HG03097 (cell line): ENCODE measurements at regions not wholly inside any gene's neighbourhood (a gene's known extent, or its start where the extent isn't known, plus 50 kb on each side); places are given as distances from the start of the nearest gene placed in this dataset.
"Not testable (repeated sequence)": the region's sequence is repeated elsewhere in the genome, so short reads cannot be mapped to it uniquely, and the experiment has no call there.

ENCODE experiments used
- ATAC-seq: cut with Tn5 transposase; IDR thresholded peaks from one replicate; pipeline ENCODE4 v1.9.1; 2021; ENCODE audit not compliant: unreplicated experiment, low FRiP score

GRCh38 chr10:4645836-4646235 is 180.2 kb upstream of the AKR1E2 start:
- no peak for ATAC-seq

DNA sequence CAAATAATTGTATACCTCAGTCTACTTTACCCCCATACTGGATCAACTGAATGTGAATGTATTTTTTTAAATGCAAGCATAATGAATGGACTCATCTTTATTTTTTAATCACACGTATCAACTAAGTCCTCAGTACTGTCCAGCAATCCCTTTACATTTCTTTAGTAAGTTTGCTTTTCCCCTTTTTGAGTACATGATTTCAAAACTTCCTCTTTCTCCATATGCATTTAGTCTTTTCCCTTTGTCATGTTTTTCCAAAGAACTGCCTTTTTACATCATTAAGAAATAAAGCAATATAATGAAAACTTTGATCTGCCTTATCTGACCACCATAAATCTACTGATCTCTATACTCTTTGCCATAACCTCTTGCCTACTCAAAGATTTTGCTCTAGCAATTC is 182.5 kb upstream of the AKR1E2 start:
- no peak for ATAC-seq

GRCh38 chr10:4639960-4640359 is 186.0 kb upstream of the AKR1E2 start:
- ATAC-seq, result no peak

- ATAC-seq, result no peak
Measured at GRCh38 chr10:4638099-4638498, 187.9 kb upstream of the AKR1E2 start.

GRCh38 chr10:4637657-4638056 is 188.3 kb upstream of the AKR1E2 start:
- ATAC-seq, result no peak

GRCh38 chr10:4635883-4636282 is 190.1 kb upstream of the AKR1E2 start:
- ATAC-seq, result no peak

DNA sequence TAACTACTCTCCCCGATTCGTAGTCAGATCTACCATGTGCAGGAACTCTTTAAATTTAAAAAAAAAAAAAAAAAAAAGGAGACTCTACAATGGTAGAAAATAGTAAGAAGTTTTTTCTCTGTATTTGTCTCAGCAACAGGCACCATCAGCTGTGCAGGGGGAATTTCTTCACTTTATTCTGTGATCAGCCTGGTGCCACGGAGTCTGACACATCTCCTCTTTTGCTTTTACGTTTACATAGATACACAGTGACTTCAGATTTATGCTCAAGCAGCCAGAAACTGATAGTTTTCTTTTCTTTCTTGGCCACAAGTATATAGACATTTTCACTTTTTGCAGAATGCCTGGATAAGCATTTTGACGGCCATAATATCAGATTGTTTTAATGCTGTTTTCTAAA is 190.6 kb upstream of the AKR1E2 start:
- ATAC-seq, result no peak

DNA sequence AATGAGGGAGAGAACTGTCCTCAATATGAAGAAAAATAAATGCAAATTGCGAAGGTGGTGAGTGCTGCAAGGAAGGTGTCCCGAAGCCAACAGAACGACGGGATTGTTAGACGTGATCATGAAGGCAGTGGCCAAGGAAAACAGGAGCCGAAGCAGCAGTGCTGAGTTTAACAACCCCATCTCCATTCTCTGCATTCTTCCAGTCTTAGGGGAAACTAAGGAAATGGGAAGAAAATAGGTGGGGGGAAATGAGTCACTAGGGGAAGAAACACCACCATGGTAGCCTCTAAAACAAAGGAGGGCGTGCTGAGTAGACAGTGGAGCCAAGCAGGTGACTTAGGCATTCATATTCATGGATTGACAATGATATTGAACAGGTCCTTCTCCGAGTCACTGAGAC is 192.2 kb upstream of the AKR1E2 start:
- no peak for ATAC-seq

DNA sequence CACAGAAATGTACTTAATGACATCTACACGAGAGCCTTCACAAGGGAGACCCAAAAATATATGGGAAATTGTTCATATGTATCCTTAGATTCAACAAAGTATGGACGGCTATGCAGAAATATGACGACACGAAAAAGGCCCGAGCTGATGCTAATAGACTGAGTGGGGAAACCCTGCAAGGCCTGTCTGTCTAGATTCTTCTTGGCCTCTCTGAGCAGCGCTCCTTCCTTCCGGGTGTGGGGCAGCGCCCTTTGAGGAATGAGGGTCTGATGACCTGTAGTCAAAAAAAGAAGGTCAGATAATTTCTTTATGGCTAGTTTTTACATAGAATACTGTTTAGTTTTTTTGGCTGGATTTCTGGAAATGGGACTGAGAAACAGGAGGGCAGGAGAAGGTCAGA is 192.8 kb upstream of the AKR1E2 start:
- no peak for ATAC-seq

DNA sequence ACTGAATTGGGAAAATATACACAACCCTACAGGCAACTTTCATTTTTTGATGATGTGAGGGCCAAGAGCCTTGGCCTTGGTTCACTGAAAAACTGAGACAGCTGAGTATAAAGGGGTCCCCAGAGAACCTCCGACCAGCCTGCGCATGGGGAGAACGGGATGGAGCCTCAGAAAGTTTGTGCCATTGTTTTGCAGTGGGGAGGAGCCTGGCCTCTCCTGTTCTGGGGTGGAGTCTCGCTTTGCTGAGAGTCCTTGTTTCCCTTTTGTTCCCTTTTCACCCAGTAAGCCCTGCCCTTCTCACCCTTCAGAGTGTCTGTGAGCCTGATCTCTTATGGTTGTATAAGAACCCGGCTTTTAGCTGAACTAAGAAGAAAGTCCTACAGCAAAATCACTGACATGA is 193.2 kb upstream of the AKR1E2 start:
- no peak for ATAC-seq

DNA sequence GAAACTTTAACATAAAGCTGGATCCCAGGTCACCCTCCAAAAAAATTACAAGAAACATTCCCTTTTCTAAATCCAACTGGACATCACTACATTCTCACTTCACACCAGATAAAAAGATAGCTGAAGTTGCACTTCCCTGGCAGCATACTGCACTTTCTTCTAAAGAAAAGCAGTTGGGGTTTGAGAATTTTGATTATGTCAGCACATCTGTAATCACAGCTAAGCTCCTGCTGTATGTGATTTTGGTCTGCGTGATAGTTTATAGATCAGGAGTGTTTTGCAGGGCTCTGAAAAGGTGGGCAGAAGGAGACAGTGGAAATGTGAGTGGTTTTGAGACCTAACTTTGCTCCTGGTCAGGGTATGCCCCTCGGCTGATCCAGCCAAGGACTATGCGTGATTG is 199.1 kb upstream of the AKR1E2 start:
- no peak for ATAC-seq

DNA sequence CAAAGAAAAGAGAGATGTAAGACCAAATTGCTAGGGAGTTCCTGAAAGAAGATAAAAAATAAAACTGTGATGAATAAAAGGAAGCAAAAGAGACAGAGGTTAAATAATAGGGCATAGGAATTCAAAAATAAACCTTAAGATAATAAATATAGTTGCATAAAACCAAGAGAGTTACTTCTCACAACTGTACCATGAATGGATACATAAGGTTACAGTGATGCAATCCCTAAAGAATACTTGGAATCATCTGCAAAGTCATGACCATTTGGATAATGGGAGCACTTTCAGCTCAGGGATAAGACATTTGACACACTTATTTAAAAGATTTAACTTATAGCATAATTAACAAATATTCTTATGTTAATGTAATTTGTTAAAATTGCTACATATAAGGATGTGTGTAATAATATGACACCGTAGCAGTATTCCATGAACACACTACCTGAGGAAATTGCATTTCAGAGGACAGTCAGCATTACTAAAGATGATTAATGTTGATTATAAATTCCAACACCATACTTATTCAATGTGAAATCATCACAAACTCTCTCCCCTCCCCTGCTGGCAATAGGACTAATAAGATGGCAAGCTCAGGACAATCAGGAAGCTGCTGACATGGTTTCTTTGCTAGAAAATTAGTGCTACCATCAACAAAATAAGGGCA is 202.1 kb upstream of the AKR1E2 start:
- no peak for ATAC-seq

DNA sequence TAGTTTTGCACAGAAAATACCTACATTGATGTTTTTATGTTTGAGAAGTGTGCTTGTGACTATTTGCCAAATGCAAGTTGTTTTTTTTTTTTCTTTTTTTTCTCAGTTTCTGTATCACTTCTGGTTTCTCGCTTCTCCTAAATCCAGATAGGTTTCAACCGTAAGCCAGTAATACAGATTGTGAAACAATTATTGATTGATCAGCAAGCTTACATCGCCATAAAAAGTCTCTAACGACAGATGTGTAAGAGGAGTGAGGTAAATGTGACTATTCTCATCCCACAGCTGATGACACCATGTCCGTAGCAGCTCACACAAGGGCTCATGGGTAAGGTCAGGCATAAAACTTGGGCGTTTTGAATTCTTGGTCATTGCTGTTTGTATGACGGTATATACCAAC is 202.8 kb upstream of the AKR1E2 start:
- ATAC-seq, result no peak

- ATAC-seq, result no peak
Measured at GRCh38 chr10:4622384-4622783, 203.6 kb upstream of the AKR1E2 start.

- ATAC-seq, result no peak
Measured at GRCh38 chr10:4617589-4617988, 208.4 kb upstream of the AKR1E2 start.

GRCh38 chr10:4615042-4615441 is 211.0 kb upstream of the AKR1E2 start:
- ATAC-seq, result no peak

DNA sequence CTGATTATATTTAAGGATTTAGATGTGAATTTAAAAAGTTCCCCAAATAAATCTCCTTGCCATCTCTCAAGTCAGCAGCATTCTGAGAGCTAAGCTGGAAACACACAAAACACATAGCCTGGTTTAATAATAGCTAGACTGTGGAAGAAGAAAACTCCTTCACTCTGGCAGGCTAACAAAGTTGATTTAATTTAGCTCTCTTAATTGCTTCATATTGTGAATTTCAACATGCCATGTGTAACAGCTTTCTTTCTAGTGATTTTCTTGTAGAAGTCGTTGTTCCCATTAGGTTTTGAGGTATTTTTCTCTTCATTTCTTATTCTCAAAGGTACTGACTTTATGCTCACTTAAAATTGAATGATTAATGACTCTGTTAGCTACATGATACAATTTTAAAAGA is 216.8 kb upstream of the AKR1E2 start:
- ATAC-seq, result no peak

DNA sequence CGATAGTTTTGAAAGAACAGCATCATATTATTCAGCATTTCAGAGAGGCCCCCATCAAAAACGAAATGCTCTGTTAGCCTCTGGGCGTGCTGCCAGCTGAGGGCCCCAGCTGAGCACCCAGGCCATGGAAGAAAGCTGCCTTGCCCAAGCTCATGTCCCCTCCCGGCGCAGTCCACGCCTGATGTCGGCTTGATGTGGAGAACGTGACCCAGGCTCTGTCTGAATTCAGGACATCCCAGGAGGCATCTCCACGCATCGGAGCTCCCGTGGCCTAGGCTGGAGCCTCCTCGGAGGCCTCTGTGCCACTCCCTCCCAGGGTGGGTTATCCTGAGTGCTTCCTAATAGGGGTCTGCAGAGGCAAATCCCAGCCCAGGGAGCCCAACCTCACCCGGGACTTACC is 218.3 kb upstream of the AKR1E2 start:
- ATAC-seq, result no peak

DNA sequence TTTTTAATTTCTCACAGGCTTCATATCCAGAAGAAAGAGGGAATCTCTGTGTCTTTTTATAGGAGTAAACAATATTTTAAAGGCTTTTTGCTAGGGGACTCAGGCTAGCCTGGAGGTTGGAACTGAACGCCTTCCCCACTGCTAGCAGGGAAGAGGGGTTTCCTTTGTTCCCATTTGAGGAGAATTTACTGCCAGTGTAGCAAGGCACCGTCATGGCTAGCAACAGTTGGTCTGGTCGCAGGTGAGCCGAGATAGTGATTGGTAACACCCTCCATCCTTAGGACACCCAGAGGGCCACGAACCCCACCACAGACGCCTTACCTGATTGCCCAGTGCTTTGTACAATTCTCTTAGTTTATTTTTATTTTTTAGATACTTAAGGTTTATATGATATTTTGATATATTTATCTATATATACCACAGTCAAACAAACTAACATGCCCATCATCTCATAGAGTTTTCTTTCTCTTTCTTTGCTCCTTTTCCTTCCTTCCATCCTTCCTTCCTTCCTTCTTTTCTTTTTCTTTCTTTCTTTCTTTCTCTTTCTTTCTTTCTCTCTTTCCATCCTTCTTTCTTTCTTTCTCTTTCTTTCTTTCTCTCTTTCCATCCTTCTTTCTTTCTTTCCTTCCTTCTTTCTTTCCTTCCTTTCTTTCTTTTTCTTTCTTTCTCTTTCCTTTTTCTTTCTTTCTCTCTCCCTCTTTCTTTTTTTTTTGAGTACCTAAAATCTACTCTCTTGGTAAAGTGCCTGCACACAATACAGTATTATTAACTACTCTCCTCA is 219.0 kb upstream of the AKR1E2 start:
- ATAC-seq, result no peak

DNA sequence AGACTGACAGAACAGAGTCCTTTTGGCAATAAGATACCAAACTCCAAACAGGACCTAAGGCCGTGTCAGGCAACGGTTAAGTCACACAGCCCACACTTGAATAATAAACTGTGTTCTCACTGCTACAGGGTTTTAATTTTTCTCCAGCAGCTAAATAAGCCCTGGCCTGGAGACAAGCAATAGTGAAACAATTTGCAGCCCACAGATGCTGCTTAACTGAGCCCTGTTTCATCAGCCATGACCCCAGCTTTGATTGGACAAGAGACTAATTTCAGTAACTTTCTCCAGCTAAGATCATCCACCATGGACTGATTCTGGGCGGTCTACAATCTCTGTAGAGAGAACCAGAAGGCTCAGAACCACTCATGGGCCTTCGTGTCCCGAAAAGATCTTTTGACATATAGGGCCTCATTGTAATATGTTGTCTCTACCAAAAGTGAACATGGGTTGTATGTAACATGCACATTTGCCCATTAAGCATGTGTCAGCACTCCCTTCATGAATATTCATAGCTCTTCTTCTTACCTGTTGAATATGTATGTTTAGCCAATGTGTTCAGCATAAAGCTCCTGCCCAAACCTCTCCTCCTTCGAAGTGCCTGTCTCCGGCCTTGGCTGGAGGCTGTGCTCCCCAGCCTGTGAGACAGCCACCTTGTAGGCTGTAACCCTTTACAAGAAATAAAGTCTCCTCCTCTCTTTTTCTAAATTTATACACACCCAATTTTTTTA is 223.1 kb upstream of the AKR1E2 start:
- ATAC-seq, result no peak

GRCh38 chr10:4599471-4599870 is 226.5 kb upstream of the AKR1E2 start:
- ATAC-seq, result no peak

- ATAC-seq, result not testable (repeated sequence)
Measured at GRCh38 chr10:4597898-4598297, 228.1 kb upstream of the AKR1E2 start.
